GM18511 (cell line): ENCODE measurements at regions not wholly inside any gene's neighbourhood (a gene's known extent, or its start where the extent isn't known, plus 50 kb on each side); places are given as distances from the start of the nearest gene placed in this dataset.

Source experiments
- ATAC-seq: cut with Tn5 transposase; IDR thresholded peaks from one replicate; pipeline ENCODE4 v1.9.1; 2021; ENCODE audit warnings: mild to moderate bottlenecking, moderate library complexity; ENCODE audit not compliant: unreplicated experiment

- ATAC-seq, result no peak
Measured at GRCh38 chr1:4551706-4552105, 102.7 kb upstream of the AJAP1 start.

- no peak for ATAC-seq
Measured at GRCh38 chr1:4553761-4554160, 100.6 kb upstream of the AJAP1 start.

GRCh38 chr1:4554271-4554865 is 100.0 kb upstream of the AJAP1 start:
- no peak for ATAC-seq

- no peak for ATAC-seq
Measured at GRCh38 chr1:4557949-4558348, 96.5 kb upstream of the AJAP1 start.

- no peak for ATAC-seq
Measured at GRCh38 chr1:4561205-4561604, 93.2 kb upstream of the AJAP1 start.

- no peak for ATAC-seq
Measured at GRCh38 chr1:4562321-4562720, 92.1 kb upstream of the AJAP1 start.

GRCh38 chr1:4563586-4563985 is 90.8 kb upstream of the AJAP1 start:
- ATAC-seq, result no peak

- no peak for ATAC-seq
Measured at GRCh38 chr1:4564051-4564450, 90.4 kb upstream of the AJAP1 start.

GRCh38 chr1:4565166-4565565 is 89.2 kb upstream of the AJAP1 start:
- ATAC-seq, result no peak

GRCh38 chr1:4565801-4566449 is 88.5 kb upstream of the AJAP1 start:
- ATAC-seq, result no peak

GRCh38 chr1:4571263-4571662 is 83.1 kb upstream of the AJAP1 start:
- no peak for ATAC-seq

- ATAC-seq, result no peak
Measured at GRCh38 chr1:4573526-4573925, 80.9 kb upstream of the AJAP1 start.

GRCh38 chr1:4581807-4582206 is 72.6 kb upstream of the AJAP1 start:
- no peak for ATAC-seq

- no peak for ATAC-seq
Measured at GRCh38 chr1:4584449-4584848, 70.0 kb upstream of the AJAP1 start.

- ATAC-seq, result no peak
Measured at GRCh38 chr1:4585216-4585615, 69.2 kb upstream of the AJAP1 start.

- ATAC-seq, result no peak
Measured at GRCh38 chr1:4585705-4586104, 68.7 kb upstream of the AJAP1 start.

GRCh38 chr1:4586611-4587160 is 67.7 kb upstream of the AJAP1 start:
- no peak for ATAC-seq

GRCh38 chr1:4587721-4588120 is 66.7 kb upstream of the AJAP1 start:
- no peak for ATAC-seq

GRCh38 chr1:4590756-4591155 is 63.7 kb upstream of the AJAP1 start:
- no peak for ATAC-seq

GRCh38 chr1:4591926-4592325 is 62.5 kb upstream of the AJAP1 start:
- no peak for ATAC-seq

GRCh38 chr1:4593106-4593505 is 61.3 kb upstream of the AJAP1 start:
- ATAC-seq, result no peak

GRCh38 chr1:4594286-4594991 is 60.0 kb upstream of the AJAP1 start:
- ATAC-seq, result no peak
